ENCODE measurements at regions not wholly inside any gene's neighbourhood (a gene's known extent, or its start where the extent isn't known, plus 50 kb on each side); places are given as distances from the start of the nearest gene placed in this dataset.

DNA sequence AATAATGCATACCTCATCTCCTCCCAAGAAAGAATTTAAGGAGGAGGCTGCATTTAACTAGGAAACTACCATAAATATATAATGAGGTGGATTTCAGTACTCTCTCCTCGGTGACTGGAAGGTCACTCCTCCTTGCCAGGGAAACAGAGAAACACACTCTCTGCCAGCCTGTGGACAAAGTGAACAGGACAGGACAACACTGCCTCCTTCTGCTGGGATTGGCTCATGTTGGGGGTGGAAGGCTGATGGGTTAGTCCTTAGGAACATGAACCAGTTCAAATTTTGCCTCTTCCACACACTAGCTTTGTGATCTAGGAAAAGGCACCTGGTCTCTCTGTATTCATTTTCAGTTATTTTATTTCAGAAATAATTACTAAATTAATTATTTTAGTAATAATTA, 50.6 kb upstream of the STEAP4 start:
- no peak for DNase-seq (ENCODE audit: low read depth)

More for the DNA sequence above, 50.6 kb upstream of the STEAP4 start:
- TF ChIP-seq, protein P1, sequence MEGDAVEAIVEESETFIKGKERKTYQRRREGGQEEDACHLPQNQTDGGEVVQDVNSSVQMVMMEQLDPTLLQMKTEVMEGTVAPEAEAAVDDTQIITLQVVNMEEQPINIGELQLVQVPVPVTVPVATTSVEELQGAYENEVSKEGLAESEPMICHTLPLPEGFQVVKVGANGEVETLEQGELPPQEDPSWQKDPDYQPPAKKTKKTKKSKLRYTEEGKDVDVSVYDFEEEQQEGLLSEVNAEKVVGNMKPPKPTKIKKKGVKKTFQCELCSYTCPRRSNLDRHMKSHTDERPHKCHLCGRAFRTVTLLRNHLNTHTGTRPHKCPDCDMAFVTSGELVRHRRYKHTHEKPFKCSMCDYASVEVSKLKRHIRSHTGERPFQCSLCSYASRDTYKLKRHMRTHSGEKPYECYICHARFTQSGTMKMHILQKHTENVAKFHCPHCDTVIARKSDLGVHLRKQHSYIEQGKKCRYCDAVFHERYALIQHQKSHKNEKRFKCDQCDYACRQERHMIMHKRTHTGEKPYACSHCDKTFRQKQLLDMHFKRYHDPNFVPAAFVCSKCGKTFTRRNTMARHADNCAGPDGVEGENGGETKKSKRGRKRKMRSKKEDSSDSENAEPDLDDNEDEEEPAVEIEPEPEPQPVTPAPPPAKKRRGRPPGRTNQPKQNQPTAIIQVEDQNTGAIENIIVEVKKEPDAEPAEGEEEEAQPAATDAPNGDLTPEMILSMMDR (IDR thresholded peaks at IDR 0.05; ENCODE audit: low read depth, low read length, missing control alignments), result peak; percentile 10
- no peak overlapping the region for H3K4me3 ChIP-seq (ENCODE audit: low read depth, low read length)

All from GM12864 (cell line).